ENCODE measurements at regions not wholly inside any gene's neighbourhood (a gene's known extent, or its start where the extent isn't known, plus 50 kb on each side); places are given as distances from the start of the nearest gene placed in this dataset.
"Not testable (repeated sequence)": the region's sequence is repeated elsewhere in the genome, so short reads cannot be mapped to it uniquely, and the experiment has no call there.

GRCh38 chr13:62280590-62280989 is 864.9 kb upstream of the PCDH20 start:
- DNase-seq: no peak

DNA sequence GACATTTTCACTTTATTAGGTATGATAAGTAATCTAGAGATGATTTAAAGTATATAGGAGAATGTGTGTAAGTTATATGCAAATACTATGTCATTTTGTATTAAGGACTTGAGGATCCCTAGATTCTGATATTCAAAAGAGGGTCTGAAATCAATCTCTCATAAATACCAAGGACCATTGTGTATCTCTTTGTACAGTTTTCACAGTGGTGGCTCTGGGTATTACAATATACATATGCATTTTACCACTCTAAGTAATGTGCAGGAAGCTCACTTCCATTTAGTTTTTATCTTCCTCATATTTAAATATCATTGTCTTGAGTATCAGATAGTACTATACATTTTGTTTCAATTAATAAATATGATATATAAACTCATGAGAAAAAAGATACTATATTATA is 862.6 kb upstream of the PCDH20 start:
- DNase-seq: no peak

GRCh38 chr13:62251734-62252133 is 836.1 kb upstream of the PCDH20 start:
- DNase-seq: no peak

GRCh38 chr13:62250501-62251201 is 835.0 kb upstream of the PCDH20 start:
- DNase-seq: no peak

- DNase-seq: no peak
Measured at GRCh38 chr13:62246581-62246980, 830.9 kb upstream of the PCDH20 start.

DNA sequence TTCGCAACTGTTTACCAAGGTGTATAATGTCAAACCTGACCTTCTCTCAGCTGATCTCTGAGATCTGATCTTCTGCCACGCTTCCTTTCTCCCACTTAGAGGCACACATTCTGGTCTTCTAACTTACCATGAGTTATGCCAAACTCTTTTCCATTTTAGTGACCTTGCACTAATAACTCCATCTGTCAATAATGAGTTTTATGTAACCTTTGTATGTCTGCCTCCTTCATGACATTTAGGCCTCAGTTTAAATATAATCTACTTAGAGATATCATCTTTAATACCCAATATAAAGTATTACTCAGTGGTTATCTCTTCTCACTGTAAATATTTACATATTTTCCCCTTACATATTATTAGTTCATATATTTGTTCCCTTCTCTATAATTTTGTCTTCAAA is 827.5 kb upstream of the PCDH20 start:
- DNase-seq: no peak

DNA sequence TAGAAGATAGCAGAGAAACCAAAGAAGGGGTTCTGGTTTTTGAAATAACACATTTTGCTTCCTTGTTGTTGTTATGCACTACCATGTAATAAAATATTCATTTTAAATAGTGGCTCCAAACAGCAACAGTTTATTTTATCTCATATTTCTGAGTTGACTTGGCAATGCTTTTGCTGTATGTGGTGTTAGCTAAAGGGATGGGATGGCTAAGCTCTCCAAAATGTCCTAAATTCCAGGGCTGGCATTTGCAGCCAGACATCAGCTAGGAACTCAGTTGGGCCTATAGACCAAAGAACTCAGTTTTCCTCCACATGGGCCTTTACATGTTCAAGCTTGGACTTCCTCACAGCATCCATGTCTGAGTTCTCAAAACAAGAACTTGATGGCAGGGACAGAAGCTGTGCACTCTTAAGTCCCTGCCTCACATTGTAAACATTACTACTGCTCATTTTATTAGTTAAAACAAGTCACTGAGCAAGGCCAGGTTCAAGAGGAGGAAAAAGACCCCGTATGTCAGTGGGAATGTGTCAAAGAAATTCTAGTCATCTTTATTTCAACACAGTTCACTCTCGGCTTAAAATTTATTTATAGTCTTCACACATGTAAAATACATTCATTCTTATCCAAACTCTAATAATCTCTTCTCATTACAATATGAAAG is 819.3 kb upstream of the PCDH20 start:
- no peak for DNase-seq

DNA sequence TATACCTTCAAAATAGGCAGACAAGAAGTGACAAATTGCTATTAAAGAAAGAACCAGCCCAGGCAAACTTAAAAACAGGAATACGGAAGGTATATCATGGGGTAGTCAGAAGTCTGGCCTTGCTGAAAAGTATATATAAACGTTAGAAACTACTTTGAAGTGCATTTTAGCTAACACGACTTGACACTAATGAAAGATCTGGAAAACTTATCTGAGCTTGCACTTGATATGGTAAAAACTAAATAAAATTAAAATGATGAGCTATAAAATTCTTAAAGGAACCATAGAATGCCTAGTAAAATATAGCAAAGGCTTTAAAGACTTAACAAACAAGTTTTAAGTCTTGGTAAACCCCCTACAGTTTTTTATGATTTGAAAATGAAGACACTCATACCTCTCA is 795.3 kb upstream of the PCDH20 start:
- DNase-seq: no peak

GRCh38 chr13:62209529-62209928 is 793.9 kb upstream of the PCDH20 start:
- no peak for DNase-seq

GRCh38 chr13:62207388-62207787 is 791.7 kb upstream of the PCDH20 start:
- DNase-seq: no peak

DNA sequence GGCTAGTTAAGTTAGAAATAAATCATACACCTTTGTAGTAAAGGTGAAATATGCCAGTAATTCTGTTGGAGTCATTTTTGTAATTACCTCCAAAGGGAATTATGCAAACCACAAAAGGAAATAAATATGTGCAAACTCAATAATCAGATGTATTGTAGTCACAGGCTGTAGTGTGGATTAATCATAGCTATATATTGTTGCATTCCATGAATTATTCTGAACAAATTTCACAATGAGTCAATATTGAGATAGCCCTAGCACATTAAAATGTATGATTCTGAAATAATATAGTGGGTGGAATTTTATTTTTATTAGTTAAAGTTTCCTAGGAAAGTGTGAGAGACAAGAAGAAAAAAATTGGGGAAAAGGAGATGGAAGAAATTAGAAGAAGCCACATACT is 790.5 kb upstream of the PCDH20 start:
- DNase-seq: no peak

- DNase-seq: no peak
Measured at GRCh38 chr13:62205273-62205672, 789.6 kb upstream of the PCDH20 start.

DNA sequence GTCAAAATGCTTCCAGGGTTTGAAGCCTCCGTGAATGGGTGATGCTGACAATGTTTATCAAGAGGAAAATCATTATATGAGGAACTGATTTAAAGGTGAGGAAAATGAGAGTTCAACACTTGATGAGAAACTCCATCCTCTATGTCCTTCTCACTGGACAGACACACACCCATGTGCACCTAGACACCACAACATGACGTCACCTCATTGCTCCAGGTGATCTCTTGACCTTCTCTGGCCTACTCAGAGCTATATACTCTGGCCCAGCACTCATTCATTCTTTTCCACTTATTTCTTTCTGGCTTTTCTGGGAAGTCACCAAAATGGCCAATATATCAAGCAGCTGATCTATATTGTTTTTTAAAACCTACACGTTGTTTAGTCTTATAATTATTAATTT is 778.7 kb upstream of the PCDH20 start:
- DNase-seq: no peak

DNA sequence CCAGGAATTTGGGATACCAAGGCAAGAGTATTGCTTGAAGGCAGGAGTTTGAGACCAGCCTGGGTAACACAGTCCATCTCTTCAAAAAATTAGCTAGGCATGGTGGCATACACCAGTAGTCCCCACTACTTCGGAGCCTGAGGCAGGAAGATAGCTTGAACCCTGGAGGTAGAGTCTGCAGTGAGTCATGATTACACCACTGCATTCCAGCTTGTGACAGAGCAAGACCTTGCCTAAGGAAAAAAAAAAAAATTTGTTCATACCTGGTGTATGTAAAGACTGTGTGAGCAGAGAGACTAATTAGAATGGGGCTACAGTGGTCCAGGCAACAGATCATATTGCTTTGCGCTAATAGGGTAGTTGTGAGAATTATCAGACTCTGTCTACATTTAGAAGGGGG is 778.3 kb upstream of the PCDH20 start:
- no peak for DNase-seq

DNA sequence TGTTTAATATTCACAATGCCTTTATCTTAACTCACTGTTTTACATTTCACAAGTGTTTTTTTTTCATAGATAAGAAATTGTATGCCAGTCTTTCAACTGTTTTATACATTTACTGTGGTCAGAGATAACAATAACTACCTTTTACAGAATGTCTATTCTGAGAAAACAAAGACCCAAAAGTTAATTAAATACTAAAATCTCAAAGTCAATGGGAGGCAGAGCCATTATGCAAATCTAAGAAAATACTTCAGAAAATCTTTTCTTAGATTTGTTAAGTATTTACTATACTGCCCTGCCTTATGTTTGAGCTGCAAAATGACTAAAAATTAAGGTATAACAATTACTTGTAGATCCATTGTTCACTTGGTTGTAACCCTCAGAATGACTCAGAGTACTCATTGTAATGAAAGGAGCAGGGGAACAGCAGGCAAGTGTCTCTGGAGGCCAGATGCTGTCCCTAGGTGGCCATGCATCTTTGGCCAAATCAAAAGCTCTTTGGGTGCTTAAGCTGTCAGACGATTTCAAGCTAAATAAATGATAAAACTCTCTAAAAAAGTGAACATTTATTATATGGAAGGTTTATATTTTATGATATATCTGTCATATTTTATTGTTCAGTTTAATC is 770.1 kb upstream of the PCDH20 start:
- DNase-seq: no peak

GRCh38 chr13:62176051-62176450 is 760.4 kb upstream of the PCDH20 start:
- DNase-seq: no peak

DNA sequence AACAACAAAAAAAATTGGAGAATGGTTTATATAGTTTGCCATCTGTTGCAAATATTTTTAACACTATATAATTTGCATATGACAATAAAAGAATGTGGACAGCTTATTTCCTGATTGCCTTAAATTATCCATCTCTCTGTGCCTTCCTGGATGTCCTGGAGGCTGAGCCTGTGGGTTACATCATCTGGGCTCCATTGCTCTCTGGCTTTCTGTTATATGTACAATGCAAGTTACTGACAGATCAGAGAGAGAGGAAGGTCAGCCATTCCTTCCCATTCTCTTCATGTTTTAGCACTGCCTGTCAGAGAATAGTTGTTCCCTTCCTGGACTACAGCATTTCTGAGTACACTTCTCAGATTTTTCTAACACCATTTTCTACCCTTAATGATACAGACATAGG is 758.3 kb upstream of the PCDH20 start:
- no peak for DNase-seq

- DNase-seq: no peak
Measured at GRCh38 chr13:62171697-62172096, 756.0 kb upstream of the PCDH20 start.

- no peak for DNase-seq
Measured at GRCh38 chr13:62168891-62169290, 753.2 kb upstream of the PCDH20 start.

DNA sequence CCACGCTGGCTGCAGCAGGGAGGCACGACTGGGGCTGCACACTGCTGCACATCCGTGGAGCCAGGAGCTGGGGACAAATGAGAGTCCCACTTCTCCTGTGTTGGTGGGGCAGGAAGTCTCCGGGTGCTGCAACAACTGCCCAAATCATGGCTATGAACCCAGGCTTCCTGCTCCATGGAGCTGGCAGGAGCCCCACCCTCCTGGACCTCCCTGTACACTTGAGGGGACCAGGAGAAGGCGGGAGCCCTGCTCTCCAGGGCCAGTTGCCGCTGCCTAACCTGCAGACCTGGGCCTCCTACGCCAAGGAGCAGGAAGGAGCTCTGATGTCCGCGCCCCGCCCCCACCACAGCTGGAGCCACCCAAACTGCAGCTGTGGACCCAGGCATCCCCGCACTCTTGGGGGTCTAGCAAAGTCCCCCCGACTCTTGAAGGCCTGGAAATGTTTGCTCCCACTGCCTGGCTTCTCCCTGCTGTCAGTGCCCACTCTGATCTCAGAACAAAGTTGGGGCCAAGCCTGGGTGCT is 752.1 kb upstream of the PCDH20 start:
- DNase-seq: no peak

DNA sequence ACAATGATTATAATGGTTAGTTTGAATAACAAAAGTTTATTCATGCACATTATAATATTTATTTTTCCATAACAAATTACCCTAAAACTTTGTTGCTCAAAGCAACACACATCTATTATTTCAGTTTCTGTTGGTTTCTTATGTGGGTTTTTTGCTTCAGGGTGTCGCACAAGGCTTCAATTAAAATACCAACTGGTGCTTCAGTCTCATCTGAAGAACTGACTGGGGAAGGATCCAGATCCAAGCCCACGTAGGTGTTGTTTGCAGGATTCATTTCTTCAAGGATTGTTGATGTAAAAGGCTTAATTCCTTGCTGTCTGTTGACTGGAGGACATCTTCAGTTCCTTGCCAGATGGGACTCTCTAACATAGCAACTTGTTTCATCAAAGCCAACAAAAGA is 747.2 kb upstream of the PCDH20 start:
- DNase-seq: no peak

GRCh38 chr13:62158520-62158919 is 742.9 kb upstream of the PCDH20 start:
- no peak for DNase-seq

DNA sequence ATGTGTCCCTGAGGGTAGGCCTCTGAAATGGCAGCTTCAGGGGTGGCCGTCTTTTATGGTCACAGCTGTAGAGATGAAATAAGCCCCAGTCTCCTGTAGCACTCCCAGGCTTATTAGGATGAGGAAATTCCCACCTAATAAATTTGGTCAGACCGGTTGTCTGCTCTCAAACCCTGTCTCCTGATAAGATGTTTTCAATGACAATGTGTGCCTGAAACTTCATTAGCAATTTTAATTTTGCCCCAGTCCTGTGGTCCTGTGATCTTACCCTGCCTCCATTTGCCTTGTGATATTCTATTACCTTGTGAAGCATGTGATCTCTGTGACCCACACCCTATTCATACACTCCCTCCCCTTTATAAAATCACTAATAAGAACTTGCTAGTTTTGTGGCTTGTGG is 736.1 kb upstream of the PCDH20 start:
- not testable (repeated sequence) for DNase-seq

GRCh38 chr13:62142048-62142447 is 726.4 kb upstream of the PCDH20 start:
- DNase-seq: no peak
